HG03565 (cell line): ENCODE measurements at regions not wholly inside any gene's neighbourhood (a gene's known extent, or its start where the extent isn't known, plus 50 kb on each side); places are given as distances from the start of the nearest gene placed in this dataset.
"Not testable (repeated sequence)": the region's sequence is repeated elsewhere in the genome, so short reads cannot be mapped to it uniquely, and the experiment has no call there.

Source experiments
- ATAC-seq: cut with Tn5 transposase; IDR thresholded peaks from one replicate; pipeline ENCODE4 v1.9.1; 2021; ENCODE audit warnings: mild to moderate bottlenecking, moderate library complexity; ENCODE audit not compliant: unreplicated experiment

DNA sequence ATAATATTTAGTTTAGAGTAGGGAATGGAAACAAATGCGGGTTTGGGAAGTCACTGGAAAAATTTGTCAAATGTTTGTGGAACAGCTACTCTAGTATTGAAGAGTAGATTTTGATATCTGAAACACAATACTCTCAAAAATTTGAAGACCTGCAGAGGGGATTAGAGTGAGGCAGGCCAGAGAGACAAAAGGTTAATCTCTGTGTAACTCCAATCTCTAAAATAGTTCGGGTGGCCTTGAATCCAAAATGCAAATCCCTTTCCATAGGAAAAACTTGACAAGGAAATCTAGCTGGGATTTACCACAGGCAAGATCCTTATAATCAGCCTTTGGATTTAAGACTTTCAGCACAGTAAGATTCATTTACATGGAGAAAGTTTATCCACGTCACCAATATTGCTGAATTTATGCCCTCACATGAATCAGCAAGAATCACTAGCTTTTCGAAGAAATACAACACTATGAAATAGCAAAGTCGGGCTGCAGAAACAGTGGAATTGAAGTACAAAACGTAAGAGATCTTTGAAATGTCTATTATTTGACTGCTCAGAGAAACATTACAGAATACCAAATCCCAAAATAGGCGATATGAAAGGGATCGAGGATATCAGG, 423.7 kb upstream of the ZNF804A start:
- no peak for ATAC-seq

GRCh38 chr2:184178229-184178628, 420.1 kb upstream of the ZNF804A start:
- no peak for ATAC-seq

- ATAC-seq, result no peak
Observed at GRCh38 chr2:184186436-184186835, 411.9 kb upstream of the ZNF804A start.

GRCh38 chr2:184187421-184187971, 410.8 kb upstream of the ZNF804A start:
- no peak for ATAC-seq

DNA sequence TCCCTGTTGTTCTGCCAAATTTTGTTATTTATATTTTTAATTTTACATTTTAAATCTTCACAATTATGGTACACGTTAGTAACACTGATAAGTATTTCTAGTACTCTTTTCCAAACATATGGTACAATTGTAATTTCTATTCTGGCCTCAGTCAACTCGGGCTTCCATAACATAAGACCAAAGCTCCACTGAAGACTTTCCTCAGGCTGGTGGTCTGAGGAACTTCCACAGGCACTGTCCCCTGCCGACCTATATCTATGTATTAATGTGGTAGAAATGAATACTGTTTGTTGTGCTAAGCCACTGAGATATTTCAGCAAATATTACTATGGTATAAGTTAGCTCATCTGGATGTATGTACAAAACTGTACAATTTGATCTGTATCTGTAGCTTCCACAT, 407.6 kb upstream of the ZNF804A start:
- ATAC-seq, result no peak

- no peak for ATAC-seq
Observed at GRCh38 chr2:184192649-184193048, 405.7 kb upstream of the ZNF804A start.

- ATAC-seq, result no peak
Observed at GRCh38 chr2:184197413-184197812, 400.9 kb upstream of the ZNF804A start.

- ATAC-seq, result not testable (repeated sequence)
Observed at GRCh38 chr2:184198791-184199190, 399.5 kb upstream of the ZNF804A start.

DNA sequence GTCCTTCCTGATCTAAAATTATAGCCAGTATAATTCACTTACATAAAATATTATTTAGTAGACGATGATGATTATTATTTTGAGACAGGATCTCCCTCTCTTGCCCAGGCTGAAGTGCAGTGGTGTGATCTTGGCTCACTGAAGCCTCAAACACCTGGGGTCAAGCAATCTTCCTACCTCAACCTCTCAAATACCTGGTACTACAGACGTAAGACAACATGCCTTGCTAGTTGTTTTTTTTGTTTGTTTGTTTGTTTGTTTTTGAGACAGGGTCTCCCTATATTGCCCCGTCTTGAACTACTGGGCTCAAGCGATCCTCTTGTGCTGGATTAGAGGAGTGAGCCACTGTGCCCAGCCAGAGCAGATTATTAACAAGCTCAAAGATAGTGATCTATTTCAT, 399.1 kb upstream of the ZNF804A start:
- ATAC-seq, result no peak

GRCh38 chr2:184201246-184201645, 397.1 kb upstream of the ZNF804A start:
- no peak for ATAC-seq

DNA sequence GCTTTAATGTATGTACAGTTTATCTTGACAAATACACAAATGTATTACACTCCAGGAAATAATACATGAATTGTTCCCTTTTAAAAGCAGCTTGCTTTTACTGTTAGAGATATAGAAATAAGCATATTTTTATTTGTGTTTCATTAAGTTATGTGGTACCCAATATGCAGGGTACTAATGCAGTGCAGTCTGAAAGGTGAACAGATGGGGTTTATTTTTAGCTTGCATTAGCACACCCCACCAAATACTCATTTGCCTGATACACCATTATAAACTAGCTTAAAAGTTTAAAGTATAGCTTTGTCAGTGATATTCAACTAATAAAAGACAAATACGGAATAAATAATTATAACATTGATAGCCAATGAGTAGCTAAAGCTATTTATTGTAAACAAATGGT, 394.7 kb upstream of the ZNF804A start:
- ATAC-seq, result no peak

DNA sequence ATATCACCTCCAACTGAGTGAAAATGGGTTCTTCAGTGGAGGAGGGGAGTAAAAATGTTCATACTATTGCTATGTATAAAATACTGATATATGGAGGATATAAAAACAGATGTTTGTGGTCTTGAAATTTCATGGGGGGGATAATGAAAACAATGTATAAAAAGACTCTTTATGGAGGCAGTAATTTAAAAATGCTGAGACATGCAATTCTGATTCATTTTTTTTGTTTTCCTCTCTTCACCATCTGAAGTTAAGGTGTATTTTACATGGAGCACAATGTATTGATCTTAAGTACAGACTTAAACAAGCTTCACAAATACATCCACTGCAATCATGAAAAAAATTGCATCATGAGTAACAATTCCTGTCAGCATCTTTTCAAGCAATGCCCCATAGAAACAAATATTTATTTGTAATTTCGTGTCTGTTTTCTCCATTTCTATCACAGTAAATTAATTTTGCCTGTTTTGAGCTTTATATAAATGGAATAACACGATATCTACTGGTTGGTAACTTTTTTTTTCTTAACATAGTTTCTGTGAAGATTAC, 393.2 kb upstream of the ZNF804A start:
- ATAC-seq, result no peak

DNA sequence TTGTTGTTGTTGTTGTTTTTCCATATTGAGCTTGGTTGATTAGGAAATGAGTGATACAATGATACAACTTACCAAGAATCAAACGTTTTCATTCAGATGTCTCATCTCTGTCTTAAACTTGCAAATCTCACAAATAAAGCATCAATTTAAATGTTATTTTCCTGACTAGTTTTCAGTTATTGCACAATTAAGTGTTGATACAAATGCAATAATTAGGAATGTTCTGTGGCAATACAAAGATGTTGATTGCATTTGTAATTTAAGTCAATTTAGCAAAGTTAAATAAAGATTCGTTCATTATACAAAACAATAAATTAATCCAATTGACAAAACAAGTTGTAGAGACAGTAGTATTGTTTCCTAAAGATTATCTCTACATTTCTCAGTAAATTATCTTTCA, 392.3 kb upstream of the ZNF804A start:
- ATAC-seq, result no peak

DNA sequence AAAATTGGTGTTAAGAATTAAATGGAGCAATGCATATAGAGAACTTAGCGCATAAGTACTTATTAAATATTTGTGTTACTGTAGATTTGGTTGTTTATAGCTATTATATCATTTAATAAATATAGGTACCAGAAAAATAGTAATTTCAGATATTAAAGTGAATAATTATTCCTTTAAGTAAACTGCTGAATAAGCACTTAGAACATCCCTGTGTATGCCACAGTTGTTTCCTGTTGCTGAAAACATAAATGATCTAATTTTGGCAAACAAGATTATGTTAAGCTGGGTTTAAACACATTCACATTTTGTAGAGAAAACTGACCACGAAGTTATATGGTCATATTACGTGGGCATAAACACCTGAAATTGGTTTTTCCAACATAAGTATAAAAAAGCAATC, 388.0 kb upstream of the ZNF804A start:
- no peak for ATAC-seq

GRCh38 chr2:184215745-184216144, 382.6 kb upstream of the ZNF804A start:
- no peak for ATAC-seq

DNA sequence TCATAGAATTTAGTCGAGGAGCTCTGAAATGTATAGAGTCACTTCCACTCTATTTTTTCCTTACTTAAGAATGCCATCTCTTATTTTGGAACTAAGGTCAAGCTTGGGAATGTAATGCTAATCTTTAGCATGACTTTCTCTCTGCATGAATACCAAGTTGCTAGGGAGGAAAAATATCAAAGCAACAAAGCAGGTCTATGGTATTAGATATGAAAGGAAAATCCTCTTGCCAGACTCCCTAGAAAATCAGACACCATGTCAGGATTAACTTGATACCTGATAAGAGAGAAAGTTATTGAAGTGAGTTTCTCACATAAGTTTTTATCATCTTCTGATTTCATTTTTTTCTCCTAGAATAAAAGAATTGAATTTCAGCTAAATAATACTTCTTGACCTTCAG, 341.7 kb upstream of the ZNF804A start:
- ATAC-seq, result no peak

- ATAC-seq, result no peak
Observed at GRCh38 chr2:184261331-184261730, 337.0 kb upstream of the ZNF804A start.

- ATAC-seq, result no peak
Observed at GRCh38 chr2:184261818-184262217, 336.5 kb upstream of the ZNF804A start.

DNA sequence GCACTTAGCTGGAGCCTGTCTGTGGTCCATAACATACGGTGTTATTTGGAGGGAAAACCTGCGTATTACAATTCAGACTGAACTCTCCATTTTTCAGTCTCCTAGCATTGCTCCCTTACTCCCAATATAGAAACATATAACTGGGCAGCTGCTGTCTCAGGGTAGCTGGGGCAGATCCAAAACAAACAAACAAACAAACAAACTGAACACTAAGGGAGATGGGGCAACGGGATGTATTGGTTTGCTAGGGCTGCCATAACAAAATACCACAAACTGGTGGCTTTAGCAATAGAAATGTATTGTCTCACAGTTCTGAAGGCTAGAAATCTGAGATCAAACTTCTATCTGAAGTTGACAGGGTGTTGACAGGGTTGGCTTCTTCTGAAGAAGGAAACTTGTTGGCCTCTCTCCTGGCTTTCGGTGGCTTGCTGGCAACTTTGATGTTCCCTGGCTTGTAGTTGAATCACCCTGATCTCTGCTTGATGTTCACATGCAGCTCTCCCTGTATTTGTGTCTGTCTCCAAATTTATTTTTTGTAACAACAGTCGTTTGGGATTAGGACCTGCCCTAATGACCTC, 329.3 kb upstream of the ZNF804A start:
- no peak for ATAC-seq

DNA sequence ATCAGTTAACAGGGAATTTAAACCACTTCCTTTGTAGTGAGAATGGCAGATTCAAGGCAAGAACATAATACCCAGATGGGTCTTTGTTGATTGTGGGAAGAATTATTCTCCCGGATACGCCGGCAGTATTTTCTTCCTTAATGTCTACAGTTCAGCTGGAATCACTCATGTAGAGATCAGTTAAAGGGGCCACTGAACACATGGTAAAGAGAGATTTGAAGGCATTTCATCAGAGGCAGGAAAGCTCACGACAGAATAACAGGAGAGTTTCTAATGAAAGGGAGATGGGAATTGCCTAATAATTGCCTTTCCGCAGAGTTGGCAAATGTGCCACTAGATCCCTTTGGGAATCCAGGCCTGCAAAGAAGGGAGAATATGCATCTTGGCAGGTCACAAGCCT, 327.7 kb upstream of the ZNF804A start:
- no peak for ATAC-seq

DNA sequence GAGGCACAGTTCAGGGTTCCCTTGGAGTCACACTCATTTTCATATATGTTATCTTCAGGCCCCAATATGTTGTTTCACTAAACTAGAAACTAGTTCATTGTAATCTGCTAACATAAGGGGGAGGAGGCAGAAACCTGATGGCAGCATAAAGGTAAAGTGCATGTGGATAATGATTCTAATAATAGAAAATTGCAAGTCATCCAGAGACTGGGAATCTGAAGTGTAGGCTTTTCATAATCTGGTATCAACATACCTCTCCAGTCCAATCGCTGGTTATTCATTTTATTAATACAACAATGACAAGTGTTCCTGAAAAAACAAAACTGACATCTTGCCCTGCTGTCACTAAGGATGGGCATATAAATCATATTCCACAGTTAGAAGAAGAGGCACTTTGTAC, 326.3 kb upstream of the ZNF804A start:
- ATAC-seq, result no peak

GRCh38 chr2:184294831-184295230, 303.5 kb upstream of the ZNF804A start:
- no peak for ATAC-seq

DNA sequence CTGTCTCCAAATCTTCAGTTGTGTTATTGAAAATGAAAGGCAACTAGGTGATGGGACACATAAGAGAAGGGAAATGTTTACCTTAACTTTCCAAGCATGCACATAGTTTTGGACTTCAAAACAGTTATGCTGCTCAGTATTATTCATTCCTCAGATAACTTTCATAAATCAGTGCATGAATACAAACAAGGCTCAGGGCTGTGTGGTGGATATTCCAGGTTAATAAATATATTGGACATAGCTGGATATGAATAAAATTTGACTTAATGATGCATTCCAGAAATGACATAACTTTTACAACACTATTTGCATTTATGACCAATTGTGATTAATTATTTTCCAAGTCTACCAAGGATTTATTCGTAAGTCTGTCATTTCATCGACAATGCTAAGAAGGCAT, 301.2 kb upstream of the ZNF804A start:
- no peak for ATAC-seq
